Gastrocnemius medialis (tissue), 4 donors: ENCODE measurements at regions not wholly inside any gene's neighbourhood (a gene's known extent, or its start where the extent isn't known, plus 50 kb on each side); places are given as distances from the start of the nearest gene placed in this dataset.

ENCODE experiments used
- CTCF ChIP-seq, 5 experiments: fragments of 450-650 bp in 3 of 5; fragments of 200-600 bp in 2 of 5; sonication (generic) in 2 of 5; IDR thresholded peaks in 4 of 5; conservative IDR thresholded peaks in 1 of 5; 1 replicate in 4 of 5; 2 replicates in 1 of 5; pipeline ENCODE4 v1.5.1; 2016 to 2019; ENCODE audit warnings: antibody characterized with exemption in 5 of 5, mild to moderate bottlenecking in 3 of 5, moderate library complexity in 3 of 5
- POLR2A ChIP-seq, 2 donors: fragments of 450-650 bp; IDR thresholded peaks; one replicate each; pipeline ENCODE4 v1.6.1; 2017; ENCODE audit warnings: antibody characterized with exemption in 2 of 2, mild to moderate bottlenecking in 2 of 2, moderate library complexity in 2 of 2

- TF ChIP-seq POLR2A (IDR thresholded peaks at IDR 0.05) = no peak
- no peak for TF ChIP-seq CTCF (IDR thresholded peaks at IDR 0.05 in 4 of 5, conservative IDR thresholded peaks at IDR 0.05 in 1 of 5)
These were observed 257.0 kb upstream of the MGAT4C start for GRCh38 chr12:86513226-86513625.
